ENCODE measurements at regions not wholly inside any gene's neighbourhood (a gene's known extent, or its start where the extent isn't known, plus 50 kb on each side); places are given as distances from the start of the nearest gene placed in this dataset.

DNA sequence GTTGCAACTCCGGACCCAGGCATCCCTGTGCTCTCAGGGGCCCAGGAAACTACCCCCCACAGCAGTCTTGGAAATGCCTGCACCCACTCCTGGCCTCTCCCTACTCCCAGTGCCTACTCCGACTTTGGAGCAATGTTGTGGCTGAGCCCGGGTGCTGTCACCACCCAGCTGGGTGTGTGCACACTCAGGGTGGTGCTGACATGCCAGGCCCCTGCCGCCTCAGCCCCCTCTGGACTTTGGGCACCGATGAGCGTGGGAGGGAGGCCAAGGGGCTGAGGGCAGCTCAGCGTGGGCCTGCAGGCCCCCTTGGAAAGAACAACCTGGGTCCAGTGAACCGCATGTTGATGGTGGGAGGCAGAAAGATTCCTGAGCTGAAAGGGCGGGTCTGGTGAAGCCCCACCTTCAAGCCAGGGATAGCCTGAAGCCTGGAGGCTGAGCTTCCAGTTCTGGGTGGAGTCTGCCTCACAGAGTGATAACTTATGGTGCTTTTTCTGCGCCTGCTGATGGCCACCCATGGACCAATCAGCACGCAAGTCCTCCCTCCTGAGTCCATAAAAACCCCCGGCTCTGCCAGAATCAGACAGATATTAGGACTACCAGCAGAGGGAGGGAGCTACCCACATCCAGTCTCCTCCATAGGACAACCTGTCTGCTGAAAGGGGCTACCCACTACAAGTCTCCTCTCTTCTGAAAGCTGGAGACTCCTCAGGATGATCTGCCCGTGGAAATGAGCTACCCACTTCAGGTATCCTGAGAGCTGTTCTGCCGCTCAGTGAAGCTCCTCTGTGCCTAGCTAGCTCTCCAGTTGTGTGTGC is 380.4 kb upstream of the SORCS1 start:
- no peak overlapping the region for H3K4me3 ChIP-seq (ENCODE audit: low read depth, low read length)
- TF ChIP-seq, protein P1, sequence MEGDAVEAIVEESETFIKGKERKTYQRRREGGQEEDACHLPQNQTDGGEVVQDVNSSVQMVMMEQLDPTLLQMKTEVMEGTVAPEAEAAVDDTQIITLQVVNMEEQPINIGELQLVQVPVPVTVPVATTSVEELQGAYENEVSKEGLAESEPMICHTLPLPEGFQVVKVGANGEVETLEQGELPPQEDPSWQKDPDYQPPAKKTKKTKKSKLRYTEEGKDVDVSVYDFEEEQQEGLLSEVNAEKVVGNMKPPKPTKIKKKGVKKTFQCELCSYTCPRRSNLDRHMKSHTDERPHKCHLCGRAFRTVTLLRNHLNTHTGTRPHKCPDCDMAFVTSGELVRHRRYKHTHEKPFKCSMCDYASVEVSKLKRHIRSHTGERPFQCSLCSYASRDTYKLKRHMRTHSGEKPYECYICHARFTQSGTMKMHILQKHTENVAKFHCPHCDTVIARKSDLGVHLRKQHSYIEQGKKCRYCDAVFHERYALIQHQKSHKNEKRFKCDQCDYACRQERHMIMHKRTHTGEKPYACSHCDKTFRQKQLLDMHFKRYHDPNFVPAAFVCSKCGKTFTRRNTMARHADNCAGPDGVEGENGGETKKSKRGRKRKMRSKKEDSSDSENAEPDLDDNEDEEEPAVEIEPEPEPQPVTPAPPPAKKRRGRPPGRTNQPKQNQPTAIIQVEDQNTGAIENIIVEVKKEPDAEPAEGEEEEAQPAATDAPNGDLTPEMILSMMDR (IDR thresholded peaks at IDR 0.05; ENCODE audit: borderline replicate concordance, insufficient read depth, low read depth, low read length) = no peak

GRCh38 chr10:107542607-107543006 is 378.1 kb upstream of the SORCS1 start:
- H3K4me3 ChIP-seq (ENCODE audit: low read depth, low read length) = no peak overlapping the region
- TF ChIP-seq, protein P1 (IDR thresholded peaks at IDR 0.05; ENCODE audit: borderline replicate concordance, insufficient read depth, low read depth, low read length) = no peak

DNA sequence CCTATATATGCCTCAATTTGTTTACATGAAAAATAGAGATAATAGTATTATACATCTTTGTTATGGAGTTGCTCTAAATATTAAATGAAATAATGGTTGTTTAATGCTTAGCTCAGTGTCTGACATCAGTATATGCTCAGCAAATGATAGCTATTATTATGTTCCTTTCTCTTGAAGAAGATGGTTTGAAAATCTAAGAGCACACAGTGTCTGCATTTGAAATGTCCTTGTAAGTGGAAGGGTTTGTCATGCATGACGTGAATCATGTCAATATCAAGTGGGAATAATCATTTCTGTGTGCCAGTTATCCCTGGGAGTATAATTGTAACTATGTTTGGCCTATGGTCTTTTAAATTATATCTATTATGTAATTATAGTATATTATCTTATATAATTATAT is 377.5 kb upstream of the SORCS1 start:
- TF ChIP-seq, protein P1 (IDR thresholded peaks at IDR 0.05; ENCODE audit: borderline replicate concordance, insufficient read depth, low read depth, low read length) = no peak
- no peak overlapping the region for H3K4me3 ChIP-seq (ENCODE audit: low read depth, low read length)

- TF ChIP-seq, protein P1 (IDR thresholded peaks at IDR 0.05; ENCODE audit: borderline replicate concordance, insufficient read depth, low read depth, low read length) = no peak
Measured at GRCh38 chr10:107540981-107541380, 376.5 kb upstream of the SORCS1 start.

GRCh38 chr10:107529350-107529749 is 364.8 kb upstream of the SORCS1 start:
- TF ChIP-seq, protein P1 (IDR thresholded peaks at IDR 0.05; ENCODE audit: borderline replicate concordance, insufficient read depth, low read depth, low read length) = no peak
- no peak overlapping the region for H3K4me3 ChIP-seq (ENCODE audit: low read depth, low read length)

More at GRCh38 chr10:107540981-107541380, 376.5 kb upstream of the SORCS1 start:
- no peak overlapping the region for H3K4me3 ChIP-seq (ENCODE audit: low read depth, low read length)

GRCh38 chr10:107520348-107520747 is 355.8 kb upstream of the SORCS1 start:
- TF ChIP-seq, protein P1 (IDR thresholded peaks at IDR 0.05; ENCODE audit: borderline replicate concordance, insufficient read depth, low read depth, low read length) = no peak

DNA sequence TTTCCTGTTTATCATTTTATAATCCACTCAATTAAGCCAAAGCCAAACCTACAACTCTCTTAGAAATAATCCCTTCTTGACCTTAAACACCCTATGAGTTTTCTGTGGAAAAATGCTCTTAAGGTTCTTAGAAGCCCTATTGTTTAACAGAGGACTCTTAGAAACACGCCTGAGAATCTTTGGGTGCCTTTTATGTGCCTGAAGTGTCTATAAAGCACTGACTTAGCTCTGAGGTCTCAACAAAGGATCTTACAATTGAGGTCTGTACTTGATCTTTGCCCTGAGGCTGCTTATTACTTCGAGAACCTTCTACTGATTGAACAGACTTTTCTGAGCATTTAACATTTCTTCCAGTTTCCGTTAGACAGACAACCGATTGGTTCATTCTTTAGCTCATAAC is 353.3 kb upstream of the SORCS1 start:
- TF ChIP-seq, protein P1 (IDR thresholded peaks at IDR 0.05; ENCODE audit: borderline replicate concordance, insufficient read depth, low read depth, low read length) = no peak
- H3K4me3 ChIP-seq (ENCODE audit: low read depth, low read length) = no peak overlapping the region

More at GRCh38 chr10:107520348-107520747, 355.8 kb upstream of the SORCS1 start:
- no peak overlapping the region for H3K4me3 ChIP-seq (ENCODE audit: low read depth, low read length)
